H1 (cell line): ENCODE measurements at regions not wholly inside any gene's neighbourhood (a gene's known extent, or its start where the extent isn't known, plus 50 kb on each side); places are given as distances from the start of the nearest gene placed in this dataset.

Experiments used
- CTCF ChIA-PET: fragments of 300-600 bp; sonication (Branson Sonifier 250); formaldehyde crosslinking; loops from one replicate; lab custom pipeline; 2021; ENCODE audit not compliant: partially characterized antibody; lab: Charles Lee
- POLR2A ChIA-PET: fragments of 300-600 bp; sonication (Branson Sonifier 250); formaldehyde crosslinking; loops from one replicate; lab custom pipeline; 2021; ENCODE audit warnings: inconsistent platforms; ENCODE audit not compliant: partially characterized antibody; lab: Charles Lee
- DNase-seq, 2 experiments: peaks; one replicate each; pipeline versions ENCODE4 v3.0.0 to v3.0.0-alpha.2; 2010 to 2022; ENCODE audit warnings: low spot score in 2 of 2, low read depth in 1 of 2, mixed read lengths in 1 of 2
- FAIRE-seq: peaks from 2 replicates; lab custom pipeline; 2011; peaks lifted over from hg19 to GRCh38; lab: Jason Lieb, UNC
- H2AFZ ChIP-seq: 2 replicates; pipeline ENCODE4 v1.8.1; 2012; ENCODE audit warnings: low read length, inconsistent platforms
- H2AK5ac ChIP-seq: 2 replicates; pipeline ENCODE4 v1.6.1; 2013; ENCODE audit warnings: low read depth, low read length
- H2BK120ac ChIP-seq: replicated peaks from 2 replicates; pipeline ENCODE3; 2013; ENCODE audit warnings: low read depth, low read length, inconsistent platforms
- H2BK12ac ChIP-seq: 2 replicates; pipeline ENCODE4 v1.6.1; 2013; ENCODE audit warnings: low read depth, low read length
- H2BK15ac ChIP-seq: 2 replicates; pipeline ENCODE4 v1.6.1; 2013; ENCODE audit warnings: low read length
- H2BK20ac ChIP-seq: 2 replicates; pipeline ENCODE4 v1.6.1; 2013; ENCODE audit warnings: low read length
- H2BK5ac ChIP-seq: 2 replicates; pipeline ENCODE4 v1.6.1; 2013; ENCODE audit warnings: low read depth, low read length
- H3K14ac ChIP-seq: 2 replicates; pipeline ENCODE4 v1.6.1; 2013; ENCODE audit warnings: inconsistent platforms; ENCODE audit not compliant: insufficient read length
- H3K18ac ChIP-seq: 2 replicates; pipeline ENCODE4 v1.6.1; 2013; ENCODE audit warnings: low read length; ENCODE audit errors: extremely low read depth
- H3K23ac ChIP-seq: 2 replicates; pipeline ENCODE4 v1.6.1; 2013; ENCODE audit warnings: inconsistent platforms; ENCODE audit not compliant: insufficient read length
- H3K23me2 ChIP-seq: 2 replicates; pipeline ENCODE4 v1.6.1; 2013; ENCODE audit warnings: low read depth, low read length
- H3K27ac ChIP-seq: 2 replicates; pipeline ENCODE4 v1.6.1; 2011; ENCODE audit warnings: low read depth, low read length, inconsistent platforms
- H3K27me3 ChIP-seq, 4 experiments: replicated peaks in 1 of 4; 1 replicate in 1 of 4; 2 replicates in 3 of 4; pipeline versions ENCODE4 v1.6.1 to v1.8.1; 2011 to 2013; ENCODE audit warnings: low read length in 3 of 4, mild to moderate bottlenecking in 3 of 4, inconsistent platforms in 2 of 4, mixed read lengths in 2 of 4, moderate library complexity in 1 of 4; ENCODE audit not compliant: control insufficient read depth in 3 of 4, insufficient read depth in 3 of 4; ENCODE audit errors: extremely low read depth in 1 of 4
- H3K36me3 ChIP-seq, 4 experiments: 2 replicates each; pipeline versions ENCODE4 v1.6.1 to v1.8.1; 2011 to 2013; ENCODE audit warnings: mild to moderate bottlenecking in 4 of 4, low read length in 3 of 4, moderate library complexity in 2 of 4, control low read depth in 1 of 4, inconsistent platforms in 1 of 4; ENCODE audit not compliant: insufficient read depth in 4 of 4, control insufficient read depth in 2 of 4
- H3K4ac ChIP-seq: replicated peaks from 2 replicates; pipeline ENCODE3; 2013; ENCODE audit warnings: low read length, low read depth, mixed read lengths, inconsistent platforms; ENCODE audit not compliant: insufficient read length
- H3K4me1 ChIP-seq, 4 experiments: replicated peaks in 1 of 4; 1 replicate in 1 of 4; 2 replicates in 3 of 4; pipeline versions ENCODE4 v1.6.1 to v1.8.1; 2011 to 2013; ENCODE audit warnings: low read length in 3 of 4, inconsistent platforms in 2 of 4, mixed read lengths in 1 of 4; ENCODE audit not compliant: insufficient read depth in 4 of 4, control insufficient read depth in 3 of 4
- H3K4me2 ChIP-seq, 2 experiments: 2 replicates each; pipeline versions ENCODE4 v1.6.1 to v1.8.1; 2011 to 2013; ENCODE audit warnings: low read depth in 2 of 2, low read length in 2 of 2, control low read depth in 1 of 2, inconsistent platforms in 1 of 2, mild to moderate bottlenecking in 1 of 2; ENCODE audit not compliant: insufficient read depth in 1 of 2
- H3K4me3 ChIP-seq, 4 experiments: fragments of 200-600, 300-600 bp in 1 of 4; sonication (generic), shearing (Covaris generic), sonication (Bioruptor Twin) in 1 of 4; 2 replicates each; pipeline versions ENCODE4 v1.5.1 to v1.8.1; 2011 to 2016; ENCODE audit warnings: low read length in 4 of 4, low read depth in 3 of 4, control low read depth in 2 of 4, inconsistent platforms in 2 of 4, mild to moderate bottlenecking in 2 of 4, mixed read lengths in 1 of 4, moderate library complexity in 1 of 4; ENCODE audit not compliant: insufficient read depth in 2 of 4; ENCODE audit errors: extremely low read depth in 1 of 4
- H3K56ac ChIP-seq: replicated peaks from 2 replicates; pipeline ENCODE3; 2013; ENCODE audit warnings: low read depth, mild to moderate bottlenecking, mixed read lengths, low read length, inconsistent platforms; ENCODE audit not compliant: insufficient read length
- H3K79me1 ChIP-seq: 2 replicates; pipeline ENCODE4 v1.6.1; 2013; ENCODE audit warnings: low read depth, low read length, control low read depth
- H3K79me2 ChIP-seq, 2 experiments: 2 replicates each; pipeline versions ENCODE4 v1.6.1 to v1.8.1; 2012 to 2013; ENCODE audit warnings: low read length in 2 of 2, mild to moderate bottlenecking in 2 of 2, inconsistent platforms in 1 of 2; ENCODE audit not compliant: insufficient read depth in 2 of 2, control insufficient read depth in 1 of 2
- H3K9ac ChIP-seq, 4 experiments: replicated peaks in 1 of 4; 1 replicate in 1 of 4; 2 replicates in 3 of 4; pipeline versions ENCODE4 v1.6.1 to v1.8.1; 2011 to 2013; ENCODE audit warnings: low read depth in 3 of 4, low read length in 3 of 4, control low read depth in 2 of 4, mild to moderate bottlenecking in 2 of 4, moderate library complexity in 2 of 4, inconsistent platforms in 1 of 4; ENCODE audit errors: extremely low read depth in 1 of 4
- H3K9me3 ChIP-seq, 2 experiments: 2 replicates each; pipeline versions ENCODE4 v1.6.1 to v1.8.1; 2012 to 2013; ENCODE audit warnings: mild to moderate bottlenecking in 2 of 2, moderate library complexity in 2 of 2, control low read depth in 1 of 2, inconsistent platforms in 1 of 2, low read depth in 1 of 2, low read length in 1 of 2, mixed read lengths in 1 of 2; ENCODE audit not compliant: insufficient read depth in 2 of 2
- H4K20me1 ChIP-seq, 2 experiments: replicated peaks in 1 of 2; 2 replicates each; pipeline versions ENCODE3 to v1.8.1; 2011 to 2013; ENCODE audit warnings: inconsistent platforms in 2 of 2, low read length in 2 of 2, mild to moderate bottlenecking in 1 of 2; ENCODE audit not compliant: insufficient read depth in 2 of 2, control insufficient read depth in 1 of 2
- H4K5ac ChIP-seq: 2 replicates; pipeline ENCODE4 v1.6.1; 2013; ENCODE audit warnings: low read length, low read depth, mixed read lengths, inconsistent platforms; ENCODE audit not compliant: insufficient read length
- H4K8ac ChIP-seq: 2 replicates; pipeline ENCODE4 v1.8.0; 2013; ENCODE audit warnings: mild to moderate bottlenecking, moderate library complexity, low read length, inconsistent platforms; ENCODE audit not compliant: insufficient read depth; ENCODE audit errors: extremely low read depth
- H4K91ac ChIP-seq: replicated peaks from 2 replicates; pipeline ENCODE3; 2013; ENCODE audit warnings: low read length, mixed read lengths, inconsistent platforms; ENCODE audit not compliant: insufficient read length
- CHD1 ChIP-seq: IDR thresholded peaks from 2 replicates; pipeline ENCODE4 v1.6.1; 2012; ENCODE audit warnings: low read depth, low read length, improper control_type of control experiment
- EZH2 ChIP-seq: fragments of 200-600 bp; sonication (generic); IDR thresholded peaks from 2 replicates; pipeline ENCODE4 v1.7.1; 2012; ENCODE audit warnings: low read depth, mild to moderate bottlenecking, moderate library complexity, low read length, inconsistent platforms; ENCODE audit not compliant: severe bottlenecking
- MAFK ChIP-seq: IDR thresholded peaks from 2 replicates; pipeline ENCODE4 v1.6.1; 2012; ENCODE audit warnings: low read depth, mild to moderate bottlenecking, improper control_type of control experiment, low read length
- POLR2A ChIP-seq, 2 experiments: IDR thresholded peaks; 1 replicate in 1 of 2; 2 replicates in 1 of 2; pipeline ENCODE4 v1.6.1; 2011; ENCODE audit warnings: low read depth in 2 of 2, low read length in 2 of 2, mild to moderate bottlenecking in 2 of 2; ENCODE audit errors: control extremely low read depth in 1 of 2
- POU5F1 ChIP-seq: IDR thresholded peaks from 2 replicates; pipeline ENCODE4 v1.6.1; 2011; ENCODE audit warnings: low read depth, mild to moderate bottlenecking, low read length, moderate library complexity
- RFX5 ChIP-seq: IDR thresholded peaks from 2 replicates; pipeline ENCODE4 v1.6.1; 2011; ENCODE audit warnings: low read depth, low read length, improper control_type of control experiment, borderline replicate concordance
- SP2 ChIP-seq: IDR thresholded peaks from 2 replicates; pipeline ENCODE4 v1.6.1; 2012; ENCODE audit warnings: mild to moderate bottlenecking, low read length, inconsistent platforms

DNA sequence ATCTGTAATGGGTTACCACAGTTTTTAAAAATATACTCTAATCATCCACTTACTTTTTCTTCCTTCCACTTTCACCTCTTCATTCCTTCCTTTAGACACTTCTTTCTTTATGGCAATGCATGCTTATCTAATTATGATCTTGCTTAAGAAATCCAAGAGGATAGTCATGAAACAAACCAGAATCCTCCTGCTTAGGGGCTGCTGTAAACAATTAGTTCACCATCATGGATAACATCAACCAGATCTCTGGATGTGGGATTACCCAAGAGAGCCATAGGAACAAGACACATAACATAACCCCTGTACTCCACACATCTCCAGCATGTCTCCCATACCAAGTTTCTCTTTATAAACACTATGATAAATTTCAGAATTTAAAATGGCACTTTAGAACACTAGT lies 713.4 kb upstream of the PTPRD start:
- H2BK12ac ChIP-seq: no peak overlapping the region
- TF ChIP-seq SP2 (no peak), CHD1 (no peak), RFX5 (no peak), MAFK (no peak), POU5F1 (no peak), POLR2A (IDR thresholded peaks at IDR 0.05; ENCODE audit: control extremely low read depth in 1 of 2, low read depth in 2 of 2, low read length in 2 of 2) (no peak), EZH2 (no peak)
- H2BK120ac ChIP-seq: no peak overlapping the region
- no peaks in the 10 kb centered on the region for H4K20me1 ChIP-seq
- no peak overlapping the region for H3K14ac ChIP-seq
- H3K4me1 ChIP-seq: no peaks in the 10 kb centered on the region
- no peak overlapping the region for H2BK20ac ChIP-seq
- H3K27ac ChIP-seq: no peak overlapping the region
- no peak overlapping the region for H4K91ac ChIP-seq
- H3K4me3 ChIP-seq: no peak overlapping the region
- no peak overlapping the region for H3K56ac ChIP-seq
- no peak overlapping the region for H2AFZ ChIP-seq
- no peaks in the 10 kb centered on the region for H3K23me2 ChIP-seq
- H3K4me2 ChIP-seq: no peak overlapping the region
- no peak overlapping the region for H4K5ac ChIP-seq
- no peaks in the 10 kb centered on the region for H3K79me2 ChIP-seq
- H2AK5ac ChIP-seq: no peak overlapping the region
- H2BK5ac ChIP-seq: no peak overlapping the region
- no peak for FAIRE-seq
- no peaks in the 10 kb centered on the region for H3K27me3 ChIP-seq
- CTCF ChIA-PET: interaction anchor here (0.5 kb wide), 1 partner anchor 334 kb away, joined by 3 read pairs; no protein-coding TSS in a partner anchor
- no peak overlapping the region for H4K8ac ChIP-seq
- H3K9ac ChIP-seq: no peak overlapping the region
- POLR2A ChIA-PET: no interaction called here
- H3K79me1 ChIP-seq: no peaks in the 10 kb centered on the region
- H3K36me3 ChIP-seq: no peaks in the 10 kb centered on the region
- H3K9me3 ChIP-seq: no peaks in the 10 kb centered on the region
- no peak overlapping the region for H3K23ac ChIP-seq
- DNase-seq: no peak
- no peak overlapping the region for H2BK15ac ChIP-seq
- no peak overlapping the region for H3K4ac ChIP-seq
- no peak overlapping the region for H3K18ac ChIP-seq
